ENCODE measurements at regions not wholly inside any gene's neighbourhood (a gene's known extent, or its start where the extent isn't known, plus 50 kb on each side); places are given as distances from the start of the nearest gene placed in this dataset.
A peak's percentile ranks its signal among the peaks of the same experiment; 100 is the strongest.

- no peaks in the 10 kb centered on the region for H3K27me3 ChIP-seq (ENCODE audit: control insufficient read depth, insufficient read depth, low read length)
- no peak overlapping the region for H2AFZ ChIP-seq
- H3K4me2 ChIP-seq (ENCODE audit: low read length) = no peak overlapping the region
- no peak overlapping the region for H3K4me3 ChIP-seq (ENCODE audit: low read depth, low read length)
- no peak for TF ChIP-seq CTCF (IDR thresholded peaks at IDR 0.05)
- H3K9ac ChIP-seq = no peak overlapping the region
- no peaks in the 10 kb centered on the region for H3K4me1 ChIP-seq
- H3K27ac ChIP-seq = no peak overlapping the region
- no peaks in the 10 kb centered on the region for H3K36me3 ChIP-seq (ENCODE audit: control insufficient read depth, insufficient read depth, low read length)
- no peaks in the 10 kb centered on the region for H3K9me3 ChIP-seq (ENCODE audit: control insufficient read depth, low read length)
- H3K79me2 ChIP-seq = no peaks in the 10 kb centered on the region
Measured at GRCh38 chr14:23712287-23712686, 76.1 kb downstream of the DHRS2 start.

GRCh38 chr14:23719225-23719985 lies 83.2 kb downstream of the DHRS2 start:
- H3K9ac ChIP-seq = no peak overlapping the region
- H3K79me2 ChIP-seq = no peaks in the 10 kb centered on the region
- H3K36me3 ChIP-seq (ENCODE audit: control insufficient read depth, insufficient read depth, low read length) = no peaks in the 10 kb centered on the region
- TF ChIP-seq CTCF (IDR thresholded peaks at IDR 0.05) = no peak
- no peak overlapping the region for H3K4me3 ChIP-seq (ENCODE audit: low read depth, low read length)
- no peak overlapping the region for H3K4me2 ChIP-seq (ENCODE audit: low read length)
- H3K4me1 ChIP-seq = no peaks in the 10 kb centered on the region
- H3K27ac ChIP-seq = no peak overlapping the region
- H3K27me3 ChIP-seq (ENCODE audit: control insufficient read depth, insufficient read depth, low read length) = no peaks in the 10 kb centered on the region
- no peaks in the 10 kb centered on the region for H3K9me3 ChIP-seq (ENCODE audit: control insufficient read depth, low read length)
- H2AFZ ChIP-seq = no peak overlapping the region

- Histone ChIP-seq H2AFZ (no peak overlapping the region), H3K9ac (no peak overlapping the region), H3K27me3 (ENCODE audit: control insufficient read depth, insufficient read depth, low read length) (no peaks in the 10 kb centered on the region), H3K9me3 (ENCODE audit: control insufficient read depth, low read length) (no peaks in the 10 kb centered on the region), H3K4me3 (ENCODE audit: low read depth, low read length) (no peak overlapping the region), H3K4me1 (no peaks in the 10 kb centered on the region), H3K79me2 (no peaks in the 10 kb centered on the region), H3K36me3 (ENCODE audit: control insufficient read depth, insufficient read depth, low read length) (no peaks in the 10 kb centered on the region), H3K4me2 (ENCODE audit: low read length) (no peak overlapping the region), H3K27ac (no peak overlapping the region)
- no peak for TF ChIP-seq CTCF (IDR thresholded peaks at IDR 0.05)
Measured at GRCh38 chr14:23722675-23723074, 86.5 kb downstream of the DHRS2 start.

- H3K9ac ChIP-seq = no peak overlapping the region
- H3K27ac ChIP-seq = no peak overlapping the region
- no peak for TF ChIP-seq CTCF (IDR thresholded peaks at IDR 0.05)
Measured at GRCh38 chr14:23723911-23724310, 87.7 kb downstream of the DHRS2 start.

GRCh38 chr14:23725528-23725927 lies 89.4 kb downstream of the DHRS2 start:
- Histone ChIP-seq H3K4me3 (ENCODE audit: low read depth, low read length) (no peak overlapping the region), H3K4me2 (ENCODE audit: low read length) (no peak overlapping the region), H3K36me3 (ENCODE audit: control insufficient read depth, insufficient read depth, low read length) (no peaks in the 10 kb centered on the region), H2AFZ (peak overlapping the region; percentile 2), H3K79me2 (no peaks in the 10 kb centered on the region), H3K9ac (no peak overlapping the region), H3K9me3 (ENCODE audit: control insufficient read depth, low read length) (no peaks in the 10 kb centered on the region), H3K27me3 (ENCODE audit: control insufficient read depth, insufficient read depth, low read length) (no peaks in the 10 kb centered on the region), H3K4me1 (no peaks in the 10 kb centered on the region), H3K27ac (no peak overlapping the region)
- TF ChIP-seq CTCF (IDR thresholded peaks at IDR 0.05) = no peak

More at GRCh38 chr14:23723911-23724310, 87.7 kb downstream of the DHRS2 start:
- H3K4me3 ChIP-seq (ENCODE audit: low read depth, low read length) = no peak overlapping the region
- no peak overlapping the region for H2AFZ ChIP-seq
- H3K79me2 ChIP-seq = no peaks in the 10 kb centered on the region
- H3K4me1 ChIP-seq = no peaks in the 10 kb centered on the region
- H3K36me3 ChIP-seq (ENCODE audit: control insufficient read depth, insufficient read depth, low read length) = no peaks in the 10 kb centered on the region
- no peak overlapping the region for H3K4me2 ChIP-seq (ENCODE audit: low read length)
- no peaks in the 10 kb centered on the region for H3K9me3 ChIP-seq (ENCODE audit: control insufficient read depth, low read length)
- no peaks in the 10 kb centered on the region for H3K27me3 ChIP-seq (ENCODE audit: control insufficient read depth, insufficient read depth, low read length)
